ENCODE measurements at regions not wholly inside any gene's neighbourhood (a gene's known extent, or its start where the extent isn't known, plus 50 kb on each side); places are given as distances from the start of the nearest gene placed in this dataset.
"Not testable (repeated sequence)": the region's sequence is repeated elsewhere in the genome, so short reads cannot be mapped to it uniquely, and the experiment has no call there.

GRCh38 chr4:3642056-3642630, 109.9 kb upstream of the LRPAP1 start:
- no peaks in the 10 kb centered on the region for H3K9me3 Mint-ChIP-seq
- H3K36me3 Mint-ChIP-seq, result no peaks in the 10 kb centered on the region
- no peak for ATAC-seq
- H3K27me3 Mint-ChIP-seq, result peaks cover 58% of the 10 kb centered on the region
- H3K4me3 Mint-ChIP-seq, result no peak overlapping the region
- peaks cover 14% of the 10 kb centered on the region for H3K4me1 Mint-ChIP-seq
- no peak overlapping the region for H3K27ac Mint-ChIP-seq

GRCh38 chr4:3641501-3641900, 109.3 kb upstream of the LRPAP1 start:
- Mint-ChIP-seq H3K36me3 (no peaks in the 10 kb centered on the region), H3K9me3 (no peaks in the 10 kb centered on the region), H3K4me1 (peaks cover 14% of the 10 kb centered on the region), H3K27ac (no peak overlapping the region), H3K27me3 (peaks cover 64% of the 10 kb centered on the region), H3K4me3 (no peak overlapping the region)
- no peak for ATAC-seq

GRCh38 chr4:3640587-3640962, 108.4 kb upstream of the LRPAP1 start:
- no peak overlapping the region for H3K4me3 Mint-ChIP-seq
- peaks cover 71% of the 10 kb centered on the region for H3K27me3 Mint-ChIP-seq
- no peaks in the 10 kb centered on the region for H3K9me3 Mint-ChIP-seq
- no peak overlapping the region for H3K27ac Mint-ChIP-seq
- peak; percentile 28 for ATAC-seq
- H3K36me3 Mint-ChIP-seq, result no peaks in the 10 kb centered on the region
- H3K4me1 Mint-ChIP-seq, result peaks cover 14% of the 10 kb centered on the region

- ATAC-seq, result no peak
- Mint-ChIP-seq H3K4me1 (peaks cover 14% of the 10 kb centered on the region), H3K9me3 (no peaks in the 10 kb centered on the region), H3K36me3 (no peaks in the 10 kb centered on the region), H3K27ac (no peak overlapping the region), H3K4me3 (no peak overlapping the region), H3K27me3 (peaks cover 69% of the 10 kb centered on the region)
Measured at GRCh38 chr4:3639613-3640586, 107.7 kb upstream of the LRPAP1 start.

GRCh38 chr4:3638080-3638795, 106.0 kb upstream of the LRPAP1 start:
- H3K4me1 Mint-ChIP-seq, result peaks cover 14% of the 10 kb centered on the region
- no peak overlapping the region for H3K4me3 Mint-ChIP-seq
- H3K9me3 Mint-ChIP-seq, result no peaks in the 10 kb centered on the region
- no peaks in the 10 kb centered on the region for H3K36me3 Mint-ChIP-seq
- no peak for ATAC-seq
- peaks cover 52% of the 10 kb centered on the region for H3K27me3 Mint-ChIP-seq
- H3K27ac Mint-ChIP-seq, result no peak overlapping the region

- H3K4me3 Mint-ChIP-seq, result no peak overlapping the region
- H3K36me3 Mint-ChIP-seq, result no peaks in the 10 kb centered on the region
- peaks cover 2% of the 10 kb centered on the region for H3K9me3 Mint-ChIP-seq
- peaks cover 53% of the 10 kb centered on the region for H3K27me3 Mint-ChIP-seq
- peaks cover 14% of the 10 kb centered on the region for H3K4me1 Mint-ChIP-seq
- H3K27ac Mint-ChIP-seq, result no peak overlapping the region
- no peak for ATAC-seq
Measured at GRCh38 chr4:3637326-3638016, 105.2 kb upstream of the LRPAP1 start.

GRCh38 chr4:3636646-3637320, 104.6 kb upstream of the LRPAP1 start:
- H3K27ac Mint-ChIP-seq, result no peak overlapping the region
- ATAC-seq, result no peak
- peaks cover 50% of the 10 kb centered on the region for H3K27me3 Mint-ChIP-seq
- H3K4me3 Mint-ChIP-seq, result no peak overlapping the region
- H3K9me3 Mint-ChIP-seq, result peaks cover 5% of the 10 kb centered on the region
- H3K36me3 Mint-ChIP-seq, result no peaks in the 10 kb centered on the region
- peaks cover 14% of the 10 kb centered on the region for H3K4me1 Mint-ChIP-seq

- not testable (repeated sequence) for H3K4me3 Mint-ChIP-seq, H3K36me3 Mint-ChIP-seq, ATAC-seq, H3K27ac Mint-ChIP-seq, H3K9me3 Mint-ChIP-seq
- H3K4me1 Mint-ChIP-seq, result peaks cover 14% of the 10 kb centered on the region
- peaks cover 42% of the 10 kb centered on the region for H3K27me3 Mint-ChIP-seq
Measured at GRCh38 chr4:3636020-3636419, 103.8 kb upstream of the LRPAP1 start.

- peaks cover 42% of the 10 kb centered on the region for H3K27me3 Mint-ChIP-seq
- H3K36me3 Mint-ChIP-seq, result no peaks in the 10 kb centered on the region
- H3K4me1 Mint-ChIP-seq, result peaks cover 5% of the 10 kb centered on the region
- H3K4me3 Mint-ChIP-seq, result no peak overlapping the region
- ATAC-seq, result no peak
- H3K9me3 Mint-ChIP-seq, result peaks cover 5% of the 10 kb centered on the region
- H3K27ac Mint-ChIP-seq, result no peak overlapping the region
Measured at GRCh38 chr4:3634894-3635820, 102.9 kb upstream of the LRPAP1 start.

- Mint-ChIP-seq H3K36me3 (no peaks in the 10 kb centered on the region), H3K4me3 (no peak overlapping the region), H3K27me3 (peaks cover 40% of the 10 kb centered on the region), H3K4me1 (no peaks in the 10 kb centered on the region), H3K9me3 (peaks cover 5% of the 10 kb centered on the region), H3K27ac (no peak overlapping the region)
- no peak for ATAC-seq
Measured at GRCh38 chr4:3634281-3634857, 102.1 kb upstream of the LRPAP1 start.

GRCh38 chr4:3633277-3633676, 101.1 kb upstream of the LRPAP1 start:
- not testable (repeated sequence) for ATAC-seq, H3K4me1 Mint-ChIP-seq, H3K27ac Mint-ChIP-seq, H3K4me3 Mint-ChIP-seq, H3K36me3 Mint-ChIP-seq, H3K9me3 Mint-ChIP-seq
- H3K27me3 Mint-ChIP-seq, result peaks cover 47% of the 10 kb centered on the region

- H3K4me1 Mint-ChIP-seq, H3K4me3 Mint-ChIP-seq, H3K9me3 Mint-ChIP-seq, H3K36me3 Mint-ChIP-seq, H3K27ac Mint-ChIP-seq, ATAC-seq: not testable (repeated sequence)
- H3K27me3 Mint-ChIP-seq, result peaks cover 47% of the 10 kb centered on the region
Measured at GRCh38 chr4:3632794-3633193, 100.6 kb upstream of the LRPAP1 start.

- H3K4me1 Mint-ChIP-seq, H3K9me3 Mint-ChIP-seq, H3K27ac Mint-ChIP-seq, H3K36me3 Mint-ChIP-seq, H3K4me3 Mint-ChIP-seq: not testable (repeated sequence)
- peak; percentile 2 for ATAC-seq
- peaks cover 37% of the 10 kb centered on the region for H3K27me3 Mint-ChIP-seq
Measured at GRCh38 chr4:3631544-3632266, 99.5 kb upstream of the LRPAP1 start.

All from stimulated activated memory B cell treated with anti-CD40 and anti-IgM and Interleukin-4, amounts not matched to agents 10 μg/mL and 1 μg/mL and 100 μg/mL, for 72 hours (primary cell).